ENCODE measurements at regions not wholly inside any gene's neighbourhood (a gene's known extent, or its start where the extent isn't known, plus 50 kb on each side); places are given as distances from the start of the nearest gene placed in this dataset.
A peak's percentile ranks its signal among the peaks of the same experiment; 100 is the strongest.

- CTCF ChIA-PET = interaction anchor here (1.1 kb wide), 1 partner anchor 77 kb away, joined by 3 read pairs; no protein-coding TSS in a partner anchor
- H3K27ac ChIP-seq (ENCODE audit: extremely low read depth, low read depth, low read length) = no peak overlapping the region
- H3K36me3 ChIP-seq (ENCODE audit: control insufficient read depth in 2 of 2, insufficient read depth in 1 of 2, low read length in 2 of 2) = no peaks in the 10 kb centered on the region
- TF ChIP-seq SCRT1 (tag by site-specific recombination; IDR thresholded peaks at IDR 0.05; ENCODE audit: borderline replicate concordance) (no peak), GLIS1 (tag by site-specific recombination; IDR thresholded peaks at IDR 0.05) (peak; percentile 46; the same call in 1 of the 2 replicates)
- POLR2A ChIA-PET = no interaction called here
- H3K4me3 ChIP-seq (ENCODE audit: low read depth, low read length) = no peak overlapping the region
- no peaks in the 10 kb centered on the region for H3K9me3 ChIP-seq (ENCODE audit: control insufficient read depth, insufficient read depth, low read depth, low read length)
- no peaks in the 10 kb centered on the region for H3K4me1 ChIP-seq (ENCODE audit: control insufficient read depth, insufficient read depth, low read length)
These were observed 130.2 kb downstream of the INHBB start for GRCh38 chr2:120476141-120476540.

- Histone ChIP-seq H3K4me1 (ENCODE audit: control insufficient read depth, insufficient read depth, low read length) (no peaks in the 10 kb centered on the region), H3K27ac (ENCODE audit: extremely low read depth, low read depth, low read length) (no peak overlapping the region), H3K9me3 (ENCODE audit: control insufficient read depth, insufficient read depth, low read depth, low read length) (no peaks in the 10 kb centered on the region), H3K4me3 (ENCODE audit: low read depth, low read length) (no peak overlapping the region), H3K36me3 (ENCODE audit: control insufficient read depth in 2 of 2, insufficient read depth in 1 of 2, low read length in 2 of 2) (no peaks in the 10 kb centered on the region)
- POLR2A ChIA-PET = interaction anchor here (0.6 kb wide), 1 partner anchor 10 kb away, joined by 5 read pairs; no protein-coding TSS in a partner anchor
- TF ChIP-seq OSR2 (tag by site-specific recombination; IDR thresholded peaks at IDR 0.05) (no peak), ZNF560 (tag by site-specific recombination; IDR thresholded peaks at IDR 0.05; ENCODE audit: borderline replicate concordance) (no peak), ZNF510 (tag by site-specific recombination; IDR thresholded peaks at IDR 0.05; ENCODE audit: insufficient replicate concordance) (no peak), ZNF19 (tag by site-specific recombination; IDR thresholded peaks at IDR 0.05; ENCODE audit: low read depth) (no peak), ZNF280C (tag by site-specific recombination; IDR thresholded peaks at IDR 0.05) (no peak), ZBTB6 (tag by site-specific recombination; IDR thresholded peaks at IDR 0.05) (no peak), ZNF791 (tag by site-specific recombination; IDR thresholded peaks at IDR 0.05) (no peak), ZNF549 (tag by site-specific recombination; IDR thresholded peaks at IDR 0.05) (no peak), ZSCAN30 (tag by site-specific recombination; IDR thresholded peaks at IDR 0.05) (no peak), GLI2 (tag by site-specific recombination; IDR thresholded peaks at IDR 0.05; ENCODE audit: borderline replicate concordance, low read depth) (no peak), SCRT1 (tag by site-specific recombination; IDR thresholded peaks at IDR 0.05; ENCODE audit: borderline replicate concordance) (no peak), ZNF423 (tag by site-specific recombination; IDR thresholded peaks at IDR 0.05) (no peak), ZIC2 (tag by site-specific recombination; IDR thresholded peaks at IDR 0.05) (no peak), ZNF518A (tag by site-specific recombination; conservative IDR thresholded peaks at IDR 0.05; ENCODE audit: low read depth) (no peak), ZSCAN23 (tag by site-specific recombination; IDR thresholded peaks at IDR 0.05) (no peak), ZNF157 (tag by site-specific recombination; IDR thresholded peaks at IDR 0.05) (no peak), KLF7 (tag by site-specific recombination; IDR thresholded peaks at IDR 0.05; ENCODE audit: borderline replicate concordance) (no peak), ZBTB17 (tag by site-specific recombination; IDR thresholded peaks at IDR 0.05) (no peak)
- TF ChIP-seq, protein P1, sequence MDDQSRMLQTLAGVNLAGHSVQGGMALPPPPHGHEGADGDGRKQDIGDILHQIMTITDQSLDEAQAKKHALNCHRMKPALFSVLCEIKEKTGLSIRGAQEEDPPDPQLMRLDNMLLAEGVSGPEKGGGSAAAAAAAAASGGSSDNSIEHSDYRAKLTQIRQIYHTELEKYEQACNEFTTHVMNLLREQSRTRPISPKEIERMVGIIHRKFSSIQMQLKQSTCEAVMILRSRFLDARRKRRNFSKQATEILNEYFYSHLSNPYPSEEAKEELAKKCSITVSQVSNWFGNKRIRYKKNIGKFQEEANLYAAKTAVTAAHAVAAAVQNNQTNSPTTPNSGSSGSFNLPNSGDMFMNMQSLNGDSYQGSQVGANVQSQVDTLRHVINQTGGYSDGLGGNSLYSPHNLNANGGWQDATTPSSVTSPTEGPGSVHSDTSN (CRISPR knock-in tag; IDR thresholded peaks at IDR 0.05) = no peak
- TF ChIP-seq, protein P2, sequence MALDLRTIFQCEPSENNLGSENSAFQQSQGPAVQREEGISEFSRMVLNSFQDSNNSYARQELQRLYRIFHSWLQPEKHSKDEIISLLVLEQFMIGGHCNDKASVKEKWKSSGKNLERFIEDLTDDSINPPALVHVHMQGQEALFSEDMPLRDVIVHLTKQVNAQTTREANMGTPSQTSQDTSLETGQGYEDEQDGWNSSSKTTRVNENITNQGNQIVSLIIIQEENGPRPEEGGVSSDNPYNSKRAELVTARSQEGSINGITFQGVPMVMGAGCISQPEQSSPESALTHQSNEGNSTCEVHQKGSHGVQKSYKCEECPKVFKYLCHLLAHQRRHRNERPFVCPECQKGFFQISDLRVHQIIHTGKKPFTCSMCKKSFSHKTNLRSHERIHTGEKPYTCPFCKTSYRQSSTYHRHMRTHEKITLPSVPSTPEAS (tag by site-specific recombination; IDR thresholded peaks at IDR 0.05) = no peak
- CTCF ChIA-PET = interaction anchor here (1.1 kb wide), 1 partner anchor 76 kb away, joined by 3 read pairs; no protein-coding TSS in a partner anchor
These were observed 131.3 kb downstream of the INHBB start for GRCh38 chr2:120477198-120477597.
